HCT116 (cell line): ENCODE measurements at regions not wholly inside any gene's neighbourhood (a gene's known extent, or its start where the extent isn't known, plus 50 kb on each side); places are given as distances from the start of the nearest gene placed in this dataset.

ENCODE experiments used
- ATAC-seq: fragments of 200-7000 bp; cut with Tn5 transposase; 2 replicates; pipeline ENCODE4 v1.9.1; 2020; ENCODE audit warnings: mild to moderate bottlenecking, moderate library complexity
- BruUV-seq: library from RNA; stranded (reverse); fragments of 400-500 nt; replicated peaks from 2 replicates; lab custom pipeline; 2021; lab: Mats Ljungman, UMichigan
- CTCF ChIA-PET: fragments of 300-600 bp; sonication (Branson Sonifier 250); formaldehyde crosslinking; loops from one replicate; lab custom pipeline; 2021; ENCODE audit warnings: antibody characterized with exemption; lab: Charles Lee
- POLR2A ChIA-PET: fragments of 300-600, 350-600 bp; sonication (Branson Sonifier 250); formaldehyde crosslinking; loops from one replicate; lab custom pipeline; 2021; ENCODE audit warnings: antibody characterized with exemption; lab: Charles Lee
- RAD21 ChIA-PET, 2 experiments: fragments of 300-600 bp; sonication (Branson Sonifier 250); formaldehyde crosslinking; loops; one replicate each; lab custom pipeline; 2023; ENCODE audit warnings: low total read pairs in 2 of 2; ENCODE audit not compliant: uncharacterized antibody in 2 of 2, unreplicated experiment in 2 of 2, low non-redundant PET in 1 of 2; lab: Charles Lee
- DNase-seq: peaks from one replicate; pipeline ENCODE4 v3.0.0-alpha.2; 2010; ENCODE audit warnings: low read depth, low spot score
- H2AFZ ChIP-seq: fragments of 200-600 bp; shearing (Covaris generic), sonication (generic); 2 replicates; pipeline ENCODE4 v1.6.1; 2017; ENCODE audit warnings: low read depth, mixed run types, mixed read lengths, antibody characterized with exemption, low read length; ENCODE audit not compliant: poor library complexity, severe bottlenecking
- H3K27ac ChIP-seq: 2 replicates; pipeline ENCODE4 v1.5.1; 2012; ENCODE audit warnings: low read depth, low read length
- H3K27me3 ChIP-seq: fragments of 200-600 bp; sonication (generic); 2 replicates; pipeline ENCODE4 v1.6.1; 2016; ENCODE audit warnings: mixed run types, low read length, mixed read lengths; ENCODE audit not compliant: insufficient read depth
- H3K36me3 ChIP-seq, 2 experiments: fragments of 200-500 bp in 1 of 2; fragments of 200-600 bp in 1 of 2; sonication (Bioruptor generic) in 1 of 2; sonication (generic) in 1 of 2; 2 replicates each; pipeline versions ENCODE4 v1.5.1 to v1.6.1; 2014 to 2016; ENCODE audit warnings: low read length in 2 of 2, inconsistent platforms in 1 of 2, mixed read lengths in 1 of 2, mixed run types in 1 of 2; ENCODE audit not compliant: insufficient read depth in 2 of 2, control insufficient read depth in 1 of 2
- H3K4me1 ChIP-seq, 2 experiments: fragments of 200-600 bp in 1 of 2; sonication (generic) in 1 of 2; 2 replicates each; pipeline versions ENCODE4 v1.5.1 to v1.6.1; 2012 to 2017; ENCODE audit warnings: low read length in 2 of 2, inconsistent platforms in 1 of 2, mild to moderate bottlenecking in 1 of 2, mixed read lengths in 1 of 2, mixed run types in 1 of 2, moderate library complexity in 1 of 2; ENCODE audit not compliant: insufficient read depth in 2 of 2, control insufficient read depth in 1 of 2
- H3K4me2 ChIP-seq: fragments of 200-600 bp; sonication (generic); 2 replicates; pipeline ENCODE4 v1.6.1; 2017; ENCODE audit warnings: mixed run types, low read length, mixed read lengths
- H3K4me3 ChIP-seq, 2 experiments: fragments of 200-600 bp in 1 of 2; sonication (generic) in 1 of 2; replicated peaks in 1 of 2; 2 replicates each; pipeline ENCODE4 v1.5.1; 2011 to 2016; ENCODE audit warnings: low read length in 2 of 2, control low read depth in 1 of 2, low read depth in 1 of 2, mild to moderate bottlenecking in 1 of 2, mixed read lengths in 1 of 2, mixed run types in 1 of 2
- H3K79me2 ChIP-seq: fragments of 200-600 bp; sonication (generic); 2 replicates; pipeline ENCODE4 v1.6.1; 2017; ENCODE audit warnings: mild to moderate bottlenecking, mixed run types, low read length, moderate library complexity, mixed read lengths; ENCODE audit not compliant: insufficient read depth
- H3K9ac ChIP-seq: fragments of 200-600 bp; sonication (generic); 2 replicates; pipeline ENCODE4 v1.6.1; 2016; ENCODE audit warnings: low read length, mixed read lengths
- H3K9me2 ChIP-seq: fragments of 200-600 bp; sonication (generic), shearing (Covaris generic); 2 replicates; pipeline ENCODE4 v1.6.1; 2017; ENCODE audit warnings: mixed run types, mild to moderate bottlenecking, moderate library complexity; ENCODE audit not compliant: insufficient read depth
- H3K9me3 ChIP-seq, 2 experiments: fragments of 200-500 bp in 1 of 2; fragments of 200-600 bp in 1 of 2; sonication (Bioruptor generic) in 1 of 2; sonication (generic) in 1 of 2; 2 replicates each; pipeline ENCODE4 v1.6.1; 2014 to 2017; ENCODE audit warnings: low read length in 2 of 2, mixed read lengths in 2 of 2, inconsistent platforms in 1 of 2, low read depth in 1 of 2, mild to moderate bottlenecking in 1 of 2, mixed run types in 1 of 2, moderate library complexity in 1 of 2; ENCODE audit not compliant: control insufficient read depth in 1 of 2, insufficient read depth in 1 of 2
- H4K20me1 ChIP-seq: fragments of 200-600 bp; sonication (generic), shearing (Covaris generic); 2 replicates; pipeline ENCODE4 v1.6.1; 2017; ENCODE audit warnings: mixed run types, mild to moderate bottlenecking, moderate library complexity; ENCODE audit not compliant: insufficient read depth
- CBX3 ChIP-seq: IDR thresholded peaks from 2 replicates; pipeline ENCODE4 v1.6.1; 2012; ENCODE audit warnings: low read depth
- CEBPB ChIP-seq: IDR thresholded peaks from 2 replicates; pipeline ENCODE4 v1.6.1; 2012; ENCODE audit warnings: low read depth
- EGR1 ChIP-seq: IDR thresholded peaks from 2 replicates; pipeline ENCODE4 v1.6.1; 2012; ENCODE audit warnings: low read depth
- ELF1 ChIP-seq: IDR thresholded peaks from 2 replicates; pipeline ENCODE4 v1.6.1; 2012; ENCODE audit warnings: low read depth, borderline replicate concordance
- EZH2 ChIP-seq: fragments of 200-600 bp; sonication (generic); IDR thresholded peaks from 2 replicates; pipeline ENCODE4 v1.6.1; 2017; ENCODE audit warnings: antibody characterized with exemption, mixed run types
- EZH2phosphoT487 ChIP-seq: fragments of 200-600 bp; IDR thresholded peaks from 2 replicates; pipeline ENCODE4 v1.6.1; 2018; ENCODE audit warnings: antibody characterized with exemption, borderline replicate concordance
- FOSL1 ChIP-seq: IDR thresholded peaks from 2 replicates; pipeline ENCODE4 v1.6.1; 2012; ENCODE audit warnings: low read depth
- POLR2A ChIP-seq: IDR thresholded peaks from 2 replicates; pipeline ENCODE4 v1.7.0; 2011; ENCODE audit warnings: borderline replicate concordance; ENCODE audit not compliant: insufficient read depth, insufficient read length; ENCODE audit errors: extremely low read depth
- POLR2AphosphoS5 ChIP-seq: IDR thresholded peaks from 2 replicates; pipeline ENCODE4 v1.6.1; 2011; ENCODE audit warnings: mild to moderate bottlenecking, low read depth, low read length, moderate library complexity
- RAD21 ChIP-seq: IDR thresholded peaks from 2 replicates; pipeline ENCODE4 v1.6.1; 2012; ENCODE audit warnings: low read depth, mild to moderate bottlenecking
- SIN3A ChIP-seq: IDR thresholded peaks from 2 replicates; pipeline ENCODE4 v1.6.1; 2012; ENCODE audit warnings: low read depth
- SP1 ChIP-seq: IDR thresholded peaks from 2 replicates; pipeline ENCODE4 v1.6.1; 2012; ENCODE audit warnings: low read depth
- SRF ChIP-seq: IDR thresholded peaks from 2 replicates; pipeline ENCODE4 v1.6.1; 2012; ENCODE audit warnings: low read depth
- TCF7L2 ChIP-seq: IDR thresholded peaks from 2 replicates; pipeline ENCODE4 v1.7.0; 2011; ENCODE audit warnings: borderline replicate concordance, inconsistent platforms; ENCODE audit not compliant: insufficient read depth, insufficient read length; ENCODE audit errors: extremely low read depth
- YY1 ChIP-seq: IDR thresholded peaks from 2 replicates; pipeline ENCODE4 v1.6.1; 2011; ENCODE audit warnings: low read length, low read depth, moderate library complexity, mild to moderate bottlenecking; ENCODE audit not compliant: insufficient replicate concordance; ENCODE audit errors: extremely low read depth
- ZNF274 ChIP-seq: fragments of 200-500 bp; sonication (Bioruptor generic); IDR thresholded peaks from 2 replicates; pipeline ENCODE4 v1.6.1; 2014; ENCODE audit warnings: mild to moderate bottlenecking, low read depth, low read length, inconsistent platforms
- intact Hi-C: fragments of 100-400 bp; cut with micrococcal nuclease; formaldehyde crosslinking; loops from 2 replicates; pipeline ENCODE4 v1.10.0; 2022
- TF ChIP-seq, protein P1 (sequence below): IDR thresholded peaks from 2 replicates; pipeline ENCODE4 v1.6.1; 2012
- TF ChIP-seq, protein P2 (sequence below): IDR thresholded peaks from 2 replicates; pipeline ENCODE4 v1.6.1; 2011; ENCODE audit warnings: mild to moderate bottlenecking, low read length, moderate library complexity; ENCODE audit not compliant: insufficient replicate concordance; ENCODE audit errors: extremely low read depth

GRCh38 chr1:112232848-112233247 is 163.2 kb upstream of the CTTNBP2NL start:
- BruUV-seq, result no TSS peak
- RAD21 ChIA-PET, result no interaction called here

DNA sequence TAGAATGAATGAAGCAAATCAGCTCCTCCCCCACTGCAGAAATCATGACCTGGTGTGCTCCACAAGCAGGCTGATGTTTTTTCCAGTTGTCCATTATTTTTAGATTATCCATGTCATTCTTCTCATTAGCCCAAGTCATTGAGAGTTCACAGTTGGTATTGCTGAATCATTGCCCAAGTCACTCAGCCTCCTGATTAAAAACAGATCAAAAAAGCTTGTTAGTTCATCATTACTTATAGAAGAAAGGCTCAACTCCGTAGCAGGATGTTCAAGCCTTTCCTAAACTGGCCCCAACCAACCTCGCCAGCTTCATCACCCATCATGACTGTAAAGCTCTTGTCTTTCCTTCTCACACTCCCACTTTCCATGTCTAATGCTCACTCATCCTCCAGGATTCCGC is 161.3 kb upstream of the CTTNBP2NL start:
- ChIA-PET RAD21 (no interaction called here), POLR2A (no interaction called here), CTCF (no interaction called here)
- Histone ChIP-seq H3K4me1 (no peaks in the 10 kb centered on the region), H3K9ac (no peak overlapping the region), H3K9me2 (no peaks in the 10 kb centered on the region), H4K20me1 (no peaks in the 10 kb centered on the region), H2AFZ (no peak overlapping the region), H3K27me3 (peaks cover 26% of the 10 kb centered on the region), H3K79me2 (no peaks in the 10 kb centered on the region), H3K27ac (no peak overlapping the region), H3K9me3 (no peaks in the 10 kb centered on the region), H3K36me3 (no peaks in the 10 kb centered on the region), H3K4me3 (no peak overlapping the region), H3K4me2 (no peak overlapping the region)
- DNase-seq (no peak), ATAC-seq (no peak)
- BruUV-seq, result no TSS peak
- intact Hi-C loops, result no loop called here
- TF ChIP-seq SRF (no peak), CEBPB (no peak), ELF1 (no peak), EZH2 (no peak), RAD21 (no peak), SIN3A (no peak), EZH2phosphoT487 (no peak), POLR2A (no peak), EGR1 (no peak), POLR2AphosphoS5 (no peak), FOSL1 (no peak), YY1 (no peak), ZNF274 (no peak), SP1 (no peak)
- TF ChIP-seq, protein P1, sequence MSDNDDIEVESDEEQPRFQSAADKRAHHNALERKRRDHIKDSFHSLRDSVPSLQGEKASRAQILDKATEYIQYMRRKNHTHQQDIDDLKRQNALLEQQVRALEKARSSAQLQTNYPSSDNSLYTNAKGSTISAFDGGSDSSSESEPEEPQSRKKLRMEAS, result no peak
- TF ChIP-seq, protein P2, sequence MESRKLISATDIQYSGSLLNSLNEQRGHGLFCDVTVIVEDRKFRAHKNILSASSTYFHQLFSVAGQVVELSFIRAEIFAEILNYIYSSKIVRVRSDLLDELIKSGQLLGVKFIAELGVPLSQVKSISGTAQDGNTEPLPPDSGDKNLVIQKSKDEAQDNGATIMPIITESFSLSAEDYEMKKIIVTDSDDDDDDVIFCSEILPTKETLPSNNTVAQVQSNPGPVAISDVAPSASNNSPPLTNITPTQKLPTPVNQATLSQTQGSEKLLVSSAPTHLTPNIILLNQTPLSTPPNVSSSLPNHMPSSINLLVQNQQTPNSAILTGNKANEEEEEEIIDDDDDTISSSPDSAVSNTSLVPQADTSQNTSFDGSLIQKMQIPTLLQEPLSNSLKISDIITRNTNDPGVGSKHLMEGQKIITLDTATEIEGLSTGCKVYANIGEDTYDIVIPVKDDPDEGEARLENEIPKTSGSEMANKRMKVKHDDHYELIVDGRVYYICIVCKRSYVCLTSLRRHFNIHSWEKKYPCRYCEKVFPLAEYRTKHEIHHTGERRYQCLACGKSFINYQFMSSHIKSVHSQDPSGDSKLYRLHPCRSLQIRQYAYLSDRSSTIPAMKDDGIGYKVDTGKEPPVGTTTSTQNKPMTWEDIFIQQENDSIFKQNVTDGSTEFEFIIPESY, result no peak

More at GRCh38 chr1:112232848-112233247, 163.2 kb upstream of the CTTNBP2NL start:
- H2AFZ ChIP-seq, result no peak overlapping the region
- DNase-seq (no peak), ATAC-seq (no peak)
- no peaks in the 10 kb centered on the region for H3K4me1 ChIP-seq
- H3K79me2 ChIP-seq, result no peaks in the 10 kb centered on the region
- H3K27ac ChIP-seq, result no peak overlapping the region
- no peak overlapping the region for H3K4me2 ChIP-seq
- H4K20me1 ChIP-seq, result no peaks in the 10 kb centered on the region
- H3K36me3 ChIP-seq, result no peaks in the 10 kb centered on the region
- CTCF ChIA-PET, result no interaction called here
- POLR2A ChIA-PET, result no interaction called here
- no peak overlapping the region for H3K4me3 ChIP-seq
- TF ChIP-seq SP1 (no peak), CBX3 (no peak), TCF7L2 (no peak), EZH2 (no peak)
- H3K27me3 ChIP-seq, result peaks cover 26% of the 10 kb centered on the region
- H3K9ac ChIP-seq, result no peak overlapping the region
- intact Hi-C loops, result no loop called here
- no peaks in the 10 kb centered on the region for H3K9me3 ChIP-seq
- no peaks in the 10 kb centered on the region for H3K9me2 ChIP-seq
